A673 (cell line): ENCODE measurements at regions not wholly inside any gene's neighbourhood (a gene's known extent, or its start where the extent isn't known, plus 50 kb on each side); places are given as distances from the start of the nearest gene placed in this dataset.

Experiments
- CTCF ChIP-seq: fragments of 300-800, 200-600 bp; sonication (generic); conservative IDR thresholded peaks from 2 replicates; pipeline ENCODE4 v1.5.1; 2017; ENCODE audit warnings: low read depth, mild to moderate bottlenecking, antibody characterized with exemption, low read length, moderate library complexity, mixed read lengths
- EZH2 ChIP-seq: fragments of 200-600 bp; sonication (generic); IDR thresholded peaks from 2 replicates; pipeline ENCODE4 v1.6.1; 2017; ENCODE audit warnings: borderline replicate concordance, low read depth, mild to moderate bottlenecking, mixed read lengths, antibody characterized with exemption, low read length; ENCODE audit not compliant: poor library complexity, severe bottlenecking

DNA sequence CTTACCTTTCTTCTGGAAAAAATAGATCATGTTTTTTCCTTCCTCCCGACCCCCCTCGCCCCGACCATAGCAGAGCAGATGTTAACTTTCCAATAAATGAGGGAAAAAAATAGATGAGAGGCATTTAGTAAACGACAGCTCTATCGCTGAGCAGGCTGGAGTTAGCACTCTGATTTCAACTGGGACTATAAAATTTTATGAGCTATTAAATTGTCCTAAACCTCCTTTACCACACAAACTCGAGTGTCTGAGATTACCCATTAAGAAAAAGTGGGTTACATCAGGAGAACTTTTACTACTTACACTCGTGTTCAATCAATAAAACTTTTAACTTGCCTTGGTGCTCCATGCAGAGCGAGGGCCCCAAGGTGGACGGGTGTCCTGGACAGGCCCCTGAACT lies 59.8 kb upstream of the RNU6ATAC start:
- TF ChIP-seq CTCF (no peak), EZH2 (no peak)
